HepG2 (cell line): ENCODE measurements at regions not wholly inside any gene's neighbourhood (a gene's known extent, or its start where the extent isn't known, plus 50 kb on each side); places are given as distances from the start of the nearest gene placed in this dataset.

Source experiments
- ATAC-seq: fragments of 200-7000 bp; cut with Tn5 transposase; 3 replicates; pipeline ENCODE4 v1.9.1; 2020; ENCODE audit warnings: mild to moderate bottlenecking, moderate library complexity
- BruUV-seq: library from RNA; stranded (reverse); fragments of 400-500 nt; replicated peaks from 2 replicates; lab custom pipeline; 2021; lab: Mats Ljungman, UMichigan
- CTCF ChIA-PET: fragments of 300-600 bp; formaldehyde crosslinking; extraction: SDS; loops from one replicate; lab custom pipeline; 2021; ENCODE audit warnings: low total read pairs, inconsistent platforms, low intra/inter-chr PET ratio; lab: Yijun Ruan, JAX
- POLR2A ChIA-PET: fragments of 350-600 bp; sonication (Branson Sonifier 250); formaldehyde crosslinking; loops from one replicate; lab custom pipeline; 2020; ENCODE audit warnings: antibody characterized with exemption, inconsistent platforms; lab: Yijun Ruan, JAX
- DNase-seq: peaks from one replicate; pipeline ENCODE4 v3.0.0-alpha.2; 2015; ENCODE audit warnings: low spot score
- FAIRE-seq: peaks from 3 replicates; lab custom pipeline; 2011; peaks lifted over from hg19 to GRCh38; lab: Jason Lieb, UNC
- H2AFZ ChIP-seq: one replicate; pipeline ENCODE4 v1.6.1; 2011; ENCODE audit warnings: low read length, inconsistent platforms
- H3K27ac ChIP-seq: fragments of 300-600 bp; 3 replicates; pipeline ENCODE4 v1.8.0; 2011; ENCODE audit warnings: mixed run types, mild to moderate bottlenecking, mixed read lengths, low read length, inconsistent platforms; ENCODE audit not compliant: insufficient read depth; ENCODE audit errors: extremely low read length
- H3K27me3 ChIP-seq, 2 experiments: fragments of 200-600 bp in 1 of 2; 2 replicates in 1 of 2; 3 replicates in 1 of 2; pipeline versions ENCODE4 v1.6.0 to v1.8.0; 2011; ENCODE audit warnings: low read length in 2 of 2, mild to moderate bottlenecking in 2 of 2, moderate library complexity in 2 of 2, inconsistent platforms in 1 of 2; ENCODE audit not compliant: insufficient read depth in 2 of 2, control insufficient read depth in 1 of 2
- H3K36me3 ChIP-seq, 2 experiments: fragments of 200-600 bp in 1 of 2; replicated peaks in 1 of 2; 2 replicates in 1 of 2; 3 replicates in 1 of 2; pipeline versions ENCODE4 v1.5.1 to v1.8.0; 2011; ENCODE audit warnings: low read length in 2 of 2, inconsistent platforms in 1 of 2; ENCODE audit not compliant: insufficient read depth in 2 of 2, control insufficient read depth in 1 of 2
- H3K4me1 ChIP-seq: 2 replicates; pipeline ENCODE4 v1.5.1; 2012; ENCODE audit warnings: low read length, inconsistent platforms; ENCODE audit not compliant: insufficient read depth
- H3K4me2 ChIP-seq: 2 replicates; pipeline ENCODE4 v1.6.0; 2011; ENCODE audit warnings: low read depth, low read length, inconsistent platforms
- H3K4me3 ChIP-seq, 3 experiments: fragments of 200-600 bp in 1 of 3; sonication (generic), shearing (Covaris generic) in 1 of 3; replicated peaks in 1 of 3; 2 replicates each; pipeline ENCODE4 v1.5.1; 2011 to 2016; ENCODE audit warnings: low read length in 3 of 3, inconsistent platforms in 2 of 3, low read depth in 2 of 3, mild to moderate bottlenecking in 2 of 3, control low read depth in 1 of 3, mixed read lengths in 1 of 3; ENCODE audit not compliant: insufficient read depth in 1 of 3
- H3K79me2 ChIP-seq: one replicate; pipeline ENCODE4 v1.6.1; 2011; ENCODE audit warnings: low read length, inconsistent platforms; ENCODE audit not compliant: insufficient read depth
- H3K9ac ChIP-seq: 2 replicates; pipeline ENCODE4 v1.6.0; 2011; ENCODE audit warnings: mild to moderate bottlenecking, low read depth, low read length, inconsistent platforms; ENCODE audit not compliant: insufficient read depth
- H3K9me3 ChIP-seq: 2 replicates; pipeline ENCODE4 v1.5.1; 2012; ENCODE audit warnings: mild to moderate bottlenecking, low read length
- H4K20me1 ChIP-seq: 2 replicates; pipeline ENCODE4 v1.6.0; 2011; ENCODE audit warnings: inconsistent platforms, mild to moderate bottlenecking, low read length, moderate library complexity; ENCODE audit not compliant: insufficient read depth
- BRD4 ChIP-seq: sonication (generic); formaldehyde crosslinking; IDR thresholded peaks from 2 replicates; pipeline ENCODE4 v1.4.0; 2020; ENCODE audit warnings: missing genetic modification reagents
- EEA1 ChIP-seq: sonication (generic); formaldehyde crosslinking; IDR thresholded peaks from 2 replicates; pipeline ENCODE4 v1.5.1; 2020; ENCODE audit warnings: mild to moderate bottlenecking, missing genetic modification reagents, borderline replicate concordance
- ELK4 ChIP-seq: sonication (generic); formaldehyde crosslinking; IDR thresholded peaks from 2 replicates; pipeline ENCODE4 v1.9.0; 2021; ENCODE audit warnings: missing genetic modification reagents, borderline replicate concordance
- KLF12 ChIP-seq: sonication (generic); formaldehyde crosslinking; IDR thresholded peaks from 2 replicates; pipeline ENCODE4 v1.4.0; 2020; ENCODE audit warnings: missing genetic modification reagents, borderline replicate concordance
- MEIS1 ChIP-seq: sonication (generic); formaldehyde crosslinking; IDR thresholded peaks from 2 replicates; pipeline ENCODE4 v1.9.0; 2021; ENCODE audit warnings: mild to moderate bottlenecking, missing genetic modification reagents, moderate library complexity, borderline replicate concordance
- MTF1 ChIP-seq: sonication (generic); formaldehyde crosslinking; IDR thresholded peaks from 2 replicates; pipeline ENCODE4 v1.5.0; 2020; ENCODE audit warnings: missing genetic modification reagents
- POGK ChIP-seq: sonication (generic); formaldehyde crosslinking; conservative IDR thresholded peaks from 2 replicates; pipeline ENCODE4 v1.8.0; 2022; ENCODE audit warnings: mild to moderate bottlenecking, moderate library complexity, missing genetic modification reagents
- SOX6 ChIP-seq, 2 experiments: fragments of 450-650 bp in 1 of 2; sonication (generic) in 1 of 2; formaldehyde crosslinking in 1 of 2; IDR thresholded peaks; 2 replicates each; pipeline versions ENCODE4 v1.4.0 to v1.6.1; 2017 to 2020; ENCODE audit warnings: antibody characterized with exemption in 1 of 2, mild to moderate bottlenecking in 1 of 2, missing genetic modification reagents in 1 of 2
- TAF1 ChIP-seq: sonication (generic); formaldehyde crosslinking; IDR thresholded peaks from 2 replicates; pipeline ENCODE4 v1.4.0; 2020; ENCODE audit warnings: missing genetic modification reagents
- XBP1 ChIP-seq: sonication (generic); formaldehyde crosslinking; IDR thresholded peaks from 2 replicates; pipeline ENCODE4 v1.5.0; 2020; ENCODE audit warnings: missing genetic modification reagents
- ZKSCAN8 ChIP-seq: IDR thresholded peaks from 2 replicates; pipeline ENCODE4 v1.6.1; 2016; ENCODE audit warnings: borderline replicate concordance, missing genetic modification reagents, missing compliant biosample characterization
- ZNF18 ChIP-seq: sonication (generic); formaldehyde crosslinking; IDR thresholded peaks from 2 replicates; pipeline ENCODE4 v1.8.0; 2022; ENCODE audit warnings: mild to moderate bottlenecking, missing genetic modification reagents; ENCODE audit not compliant: insufficient replicate concordance
- ZNF770 ChIP-seq: sonication (generic); formaldehyde crosslinking; IDR thresholded peaks from 2 replicates; pipeline ENCODE4 v1.5.0; 2020; ENCODE audit warnings: mild to moderate bottlenecking, missing genetic modification reagents
- ZSCAN9 ChIP-seq: IDR thresholded peaks from 2 replicates; pipeline ENCODE4 v1.6.1; 2016; ENCODE audit warnings: borderline replicate concordance
- WGBS: methylation state at CpG from one replicate; pipeline ENCODE4 v1.1.6; 2017; ENCODE audit warnings: low lambda C conversion rate; 5-methylcytosine and 5-hydroxymethylcytosine counted together
- in situ Hi-C: cut with HindIII; loops from 2 replicates; pipeline ENCODE4 v1.10.0; 2017; ENCODE audit warnings: low pct_unique_long_range_greater_than_20kb; ENCODE audit not compliant: extremely low pct_ligation_motif_present
- intact Hi-C: fragments of 100-400 bp; cut with micrococcal nuclease; formaldehyde crosslinking; loops from one replicate; pipeline ENCODE4 v1.10.0; 2022; ENCODE audit not compliant: unreplicated experiment
- TF ChIP-seq, protein P1 (sequence below): IDR thresholded peaks from 2 replicates; pipeline ENCODE4 v1.6.1; 2016; ENCODE audit warnings: control low read depth
- TF ChIP-seq, protein P2 (sequence below): sonication (generic); formaldehyde crosslinking; IDR thresholded peaks from 2 replicates; pipeline ENCODE4 v1.8.1; 2023; ENCODE audit warnings: mild to moderate bottlenecking, missing genetic modification reagents, borderline replicate concordance

GRCh38 chr17:5881849-5882248 lies 188.3 kb upstream of the WSCD1 start:
- no peaks in the 10 kb centered on the region for H3K9me3 ChIP-seq
- 25% methylated on average over 4 of the region's 6 CpGs for WGBS
- intact Hi-C loops (no loop called here), in situ Hi-C loops (no loop called here)
- ChIA-PET POLR2A (no interaction called here), CTCF (no interaction called here)
- no peak for FAIRE-seq
- no peaks in the 10 kb centered on the region for H4K20me1 ChIP-seq
- H3K4me2 ChIP-seq: no peak overlapping the region
- BruUV-seq: no TSS peak
- H3K9ac ChIP-seq: no peak overlapping the region
- DNase-seq: no peak
- peaks cover 8% of the 10 kb centered on the region; the same call in 1 of the 2 replicates for H3K4me1 ChIP-seq
- H2AFZ ChIP-seq: no peak overlapping the region
- H3K27me3 ChIP-seq: 0 out of 5 replicates have a peak, but pooled peaks cover 0 to 3% of the 10 kb centered on the region in 2 experiments
- H3K79me2 ChIP-seq: no peaks in the 10 kb centered on the region
- H3K36me3 ChIP-seq: no peaks in the 10 kb centered on the region
- H3K27ac ChIP-seq: no peak overlapping the region
- H3K4me3 ChIP-seq: no peak overlapping the region
- no peak for ATAC-seq
- no peak for TF ChIP-seq ZSCAN9 (CRISPR knock-in tag)
- TF ChIP-seq MTF1 (CRISPR knock-in tag): no peak
- no peak for TF ChIP-seq ZKSCAN8 (CRISPR knock-in tag)
- TF ChIP-seq ELK4 (CRISPR knock-in tag): no peak
- no peak for TF ChIP-seq KLF12 (CRISPR knock-in tag)
- TF ChIP-seq TAF1 (CRISPR knock-in tag): no peak
- TF ChIP-seq ZNF770: no peak
- TF ChIP-seq MEIS1 (CRISPR knock-in tag): no peak
- TF ChIP-seq, protein P1, sequence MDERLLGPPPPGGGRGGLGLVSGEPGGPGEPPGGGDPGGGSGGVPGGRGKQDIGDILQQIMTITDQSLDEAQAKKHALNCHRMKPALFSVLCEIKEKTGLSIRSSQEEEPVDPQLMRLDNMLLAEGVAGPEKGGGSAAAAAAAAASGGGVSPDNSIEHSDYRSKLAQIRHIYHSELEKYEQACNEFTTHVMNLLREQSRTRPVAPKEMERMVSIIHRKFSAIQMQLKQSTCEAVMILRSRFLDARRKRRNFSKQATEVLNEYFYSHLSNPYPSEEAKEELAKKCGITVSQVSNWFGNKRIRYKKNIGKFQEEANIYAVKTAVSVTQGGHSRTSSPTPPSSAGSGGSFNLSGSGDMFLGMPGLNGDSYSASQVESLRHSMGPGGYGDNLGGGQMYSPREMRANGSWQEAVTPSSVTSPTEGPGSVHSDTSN (CRISPR knock-in tag): no peak
- no peak for TF ChIP-seq POGK (CRISPR knock-in tag)
- no peak for TF ChIP-seq XBP1 (CRISPR knock-in tag)
- no peak for TF ChIP-seq ZNF18 (CRISPR knock-in tag)
- no peak for TF ChIP-seq BRD4 (CRISPR knock-in tag)
- no peak for TF ChIP-seq SOX6 (IDR thresholded peaks at IDR 0.05)
- no peak for TF ChIP-seq SOX6 (CRISPR knock-in tag; IDR thresholded peaks at IDR 0.05)
- TF ChIP-seq, protein P2, sequence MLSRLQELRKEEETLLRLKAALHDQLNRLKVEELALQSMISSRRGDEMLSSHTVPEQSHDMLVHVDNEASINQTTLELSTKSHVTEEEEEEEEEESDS: no peak
- no peak for TF ChIP-seq EEA1 (CRISPR knock-in tag)
